ENCODE measurements at regions not wholly inside any gene's neighbourhood (a gene's known extent, or its start where the extent isn't known, plus 50 kb on each side); places are given as distances from the start of the nearest gene placed in this dataset.
"Not testable (repeated sequence)": the region's sequence is repeated elsewhere in the genome, so short reads cannot be mapped to it uniquely, and the experiment has no call there.

GRCh38 chr5:36409711-36410110 lies 108.0 kb upstream of the RANBP3L start:
- not testable (repeated sequence) for TF ChIP-seq POLR2A, CTCF (IDR thresholded peaks at IDR 0.05)

All from testis (tissue), 2 donors.